ENCODE measurements at regions not wholly inside any gene's neighbourhood (a gene's known extent, or its start where the extent isn't known, plus 50 kb on each side); places are given as distances from the start of the nearest gene placed in this dataset.

DNA sequence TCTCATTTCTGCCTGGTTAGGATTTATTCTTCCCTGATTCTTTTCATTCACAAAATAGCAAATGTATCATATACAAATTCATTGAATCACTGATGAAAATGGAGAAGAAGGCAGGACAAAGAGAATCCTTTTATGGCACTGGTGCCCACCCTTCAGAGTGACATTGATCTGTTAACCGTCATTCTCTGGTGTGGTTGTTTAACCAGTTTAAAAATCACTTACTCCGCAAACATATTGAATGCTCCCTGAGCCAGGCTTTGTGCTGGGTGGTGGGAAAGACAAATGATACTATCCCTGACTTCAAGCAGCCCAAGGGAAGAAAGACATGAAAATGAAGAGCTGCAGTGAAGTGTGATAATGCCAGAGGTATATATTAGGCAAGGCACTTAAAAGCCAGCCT lies 187.5 kb upstream of the SLC38A2 start:
- TF ChIP-seq, protein P1, sequence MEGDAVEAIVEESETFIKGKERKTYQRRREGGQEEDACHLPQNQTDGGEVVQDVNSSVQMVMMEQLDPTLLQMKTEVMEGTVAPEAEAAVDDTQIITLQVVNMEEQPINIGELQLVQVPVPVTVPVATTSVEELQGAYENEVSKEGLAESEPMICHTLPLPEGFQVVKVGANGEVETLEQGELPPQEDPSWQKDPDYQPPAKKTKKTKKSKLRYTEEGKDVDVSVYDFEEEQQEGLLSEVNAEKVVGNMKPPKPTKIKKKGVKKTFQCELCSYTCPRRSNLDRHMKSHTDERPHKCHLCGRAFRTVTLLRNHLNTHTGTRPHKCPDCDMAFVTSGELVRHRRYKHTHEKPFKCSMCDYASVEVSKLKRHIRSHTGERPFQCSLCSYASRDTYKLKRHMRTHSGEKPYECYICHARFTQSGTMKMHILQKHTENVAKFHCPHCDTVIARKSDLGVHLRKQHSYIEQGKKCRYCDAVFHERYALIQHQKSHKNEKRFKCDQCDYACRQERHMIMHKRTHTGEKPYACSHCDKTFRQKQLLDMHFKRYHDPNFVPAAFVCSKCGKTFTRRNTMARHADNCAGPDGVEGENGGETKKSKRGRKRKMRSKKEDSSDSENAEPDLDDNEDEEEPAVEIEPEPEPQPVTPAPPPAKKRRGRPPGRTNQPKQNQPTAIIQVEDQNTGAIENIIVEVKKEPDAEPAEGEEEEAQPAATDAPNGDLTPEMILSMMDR (IDR thresholded peaks at IDR 0.05; ENCODE audit: unreplicated experiment) = no peak
- H3K36me3 Mint-ChIP-seq (ENCODE audit: insufficient read depth, unreplicated experiment) = peaks cover 4% of the 10 kb centered on the region
- H3K9me3 Mint-ChIP-seq (ENCODE audit: unreplicated experiment) = peaks cover 4% of the 10 kb centered on the region
- no TSS peak for BruUV-seq (replicated peaks)
- POLR2A ChIA-PET = interaction anchor here (0.7 to 6.5 kb wide), 12 partner anchors 11 to 293 kb away, joined by 3 to 76 read pairs (median 4); no protein-coding TSS in a partner anchor
- H3K27ac Mint-ChIP-seq (ENCODE audit: low read depth, unreplicated experiment) = peak overlapping the region; percentile 68
- peaks cover 61% of the 10 kb centered on the region for H3K4me1 Mint-ChIP-seq (ENCODE audit: insufficient read depth, unreplicated experiment)
- no peaks in the 10 kb centered on the region for H3K27me3 Mint-ChIP-seq (ENCODE audit: insufficient read depth, unreplicated experiment)
- H3K4me3 Mint-ChIP-seq (ENCODE audit: unreplicated experiment) = no peak overlapping the region
- DNase-seq (ENCODE audit: unreplicated experiment) = no peak
- CTCF ChIA-PET = interaction anchor here (0.7 to 0.8 kb wide), 2 partner anchors 189 to 364 kb away, joined by 3 to 4 read pairs; no protein-coding TSS in a partner anchor
- intact Hi-C loops (cut with micrococcal nuclease) = no loop called here

DNA sequence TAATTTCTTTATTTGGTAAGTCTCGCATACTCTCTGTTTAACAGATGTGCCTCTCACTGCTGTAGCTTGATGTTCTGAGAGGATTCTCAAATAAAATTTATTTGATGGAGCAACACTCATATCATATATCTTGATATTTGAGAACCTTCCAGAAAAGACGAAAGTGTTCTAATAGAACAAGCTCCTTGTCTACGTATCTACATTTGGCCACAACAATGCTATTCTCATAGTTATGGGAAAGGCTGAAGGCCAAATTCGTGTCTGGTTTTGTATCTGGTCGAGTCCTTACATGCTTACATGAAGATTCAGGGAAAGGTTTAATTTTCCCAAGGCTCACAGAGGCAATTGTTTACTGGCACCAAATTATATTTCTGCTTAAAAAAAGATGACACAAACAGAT lies 186.7 kb upstream of the SLC38A2 start:
- TF ChIP-seq, protein P1 (IDR thresholded peaks at IDR 0.05; ENCODE audit: unreplicated experiment) = no peak
- H3K4me1 Mint-ChIP-seq (ENCODE audit: insufficient read depth, unreplicated experiment) = peaks cover 66% of the 10 kb centered on the region
- CTCF ChIA-PET = interaction anchor here (0.8 to 1.6 kb wide), 3 partner anchors 11 to 398 kb away, joined by 3 to 5 read pairs (median 3); no protein-coding TSS in a partner anchor
- POLR2A ChIA-PET = interaction anchor here (0.6 to 6.5 kb wide), 34 partner anchors 8 to 290 kb away, joined by 3 to 76 read pairs (median 6); partner anchors contain the start of gene SLC38A1
- H3K9me3 Mint-ChIP-seq (ENCODE audit: unreplicated experiment) = no peaks in the 10 kb centered on the region
- intact Hi-C loops (cut with micrococcal nuclease) = loop anchor here (5.0 kb wide), 4 partner anchors 37 to 373 kb away; partner anchors contain the start of gene SLC38A1
- H3K36me3 Mint-ChIP-seq (ENCODE audit: insufficient read depth, unreplicated experiment) = peaks cover 4% of the 10 kb centered on the region
- no peaks in the 10 kb centered on the region for H3K27me3 Mint-ChIP-seq (ENCODE audit: insufficient read depth, unreplicated experiment)
- DNase-seq (ENCODE audit: unreplicated experiment) = peak; percentile 87
- H3K4me3 Mint-ChIP-seq (ENCODE audit: unreplicated experiment) = peak overlapping the region; percentile 12
- H3K27ac Mint-ChIP-seq (ENCODE audit: low read depth, unreplicated experiment) = peak overlapping the region; percentile 68
- no TSS peak for BruUV-seq (replicated peaks)

DNA sequence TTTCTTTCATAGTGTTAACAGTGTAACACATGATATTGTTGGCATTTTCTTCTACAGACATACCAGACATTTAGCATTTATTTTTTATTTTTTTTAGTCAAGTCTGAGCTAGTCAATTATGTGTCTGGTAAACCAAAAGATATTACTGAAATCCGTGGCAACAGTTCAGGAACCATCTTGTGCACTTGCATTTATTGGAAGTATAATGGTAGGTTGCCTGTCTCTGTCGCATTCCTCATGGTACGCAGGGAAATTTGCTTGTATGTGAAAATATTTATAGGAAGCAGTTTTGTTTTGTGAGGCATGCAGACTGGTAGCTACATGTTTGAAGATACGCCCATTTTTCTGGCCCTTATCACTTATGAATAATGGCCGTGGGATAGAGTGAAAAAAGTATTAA lies 186.1 kb upstream of the SLC38A2 start:
- Mint-ChIP-seq H3K27ac (ENCODE audit: low read depth, unreplicated experiment) (peak overlapping the region; percentile 68), H3K4me3 (ENCODE audit: unreplicated experiment) (peak overlapping the region; percentile 12), H3K4me1 (ENCODE audit: insufficient read depth, unreplicated experiment) (peaks cover 72% of the 10 kb centered on the region), H3K27me3 (ENCODE audit: insufficient read depth, unreplicated experiment) (no peaks in the 10 kb centered on the region), H3K36me3 (ENCODE audit: insufficient read depth, unreplicated experiment) (peaks cover 4% of the 10 kb centered on the region), H3K9me3 (ENCODE audit: unreplicated experiment) (no peaks in the 10 kb centered on the region)
- DNase-seq (ENCODE audit: unreplicated experiment) = no peak
- intact Hi-C loops (cut with micrococcal nuclease) = loop anchor here (5.0 kb wide), 4 partner anchors 36 to 374 kb away; partner anchors contain the start of gene SLC38A1
- ChIA-PET POLR2A (interaction anchor here (0.6 to 6.5 kb wide), 38 partner anchors 8 to 350 kb away, joined by 3 to 76 read pairs (median 5); partner anchors contain the start of gene SLC38A1), CTCF (interaction anchor here (0.8 to 1.6 kb wide), 3 partner anchors 10 to 397 kb away, joined by 3 to 5 read pairs (median 3); no protein-coding TSS in a partner anchor)
- no TSS peak for BruUV-seq (replicated peaks)
- TF ChIP-seq, protein P1 (IDR thresholded peaks at IDR 0.05; ENCODE audit: unreplicated experiment) = no peak

DNA sequence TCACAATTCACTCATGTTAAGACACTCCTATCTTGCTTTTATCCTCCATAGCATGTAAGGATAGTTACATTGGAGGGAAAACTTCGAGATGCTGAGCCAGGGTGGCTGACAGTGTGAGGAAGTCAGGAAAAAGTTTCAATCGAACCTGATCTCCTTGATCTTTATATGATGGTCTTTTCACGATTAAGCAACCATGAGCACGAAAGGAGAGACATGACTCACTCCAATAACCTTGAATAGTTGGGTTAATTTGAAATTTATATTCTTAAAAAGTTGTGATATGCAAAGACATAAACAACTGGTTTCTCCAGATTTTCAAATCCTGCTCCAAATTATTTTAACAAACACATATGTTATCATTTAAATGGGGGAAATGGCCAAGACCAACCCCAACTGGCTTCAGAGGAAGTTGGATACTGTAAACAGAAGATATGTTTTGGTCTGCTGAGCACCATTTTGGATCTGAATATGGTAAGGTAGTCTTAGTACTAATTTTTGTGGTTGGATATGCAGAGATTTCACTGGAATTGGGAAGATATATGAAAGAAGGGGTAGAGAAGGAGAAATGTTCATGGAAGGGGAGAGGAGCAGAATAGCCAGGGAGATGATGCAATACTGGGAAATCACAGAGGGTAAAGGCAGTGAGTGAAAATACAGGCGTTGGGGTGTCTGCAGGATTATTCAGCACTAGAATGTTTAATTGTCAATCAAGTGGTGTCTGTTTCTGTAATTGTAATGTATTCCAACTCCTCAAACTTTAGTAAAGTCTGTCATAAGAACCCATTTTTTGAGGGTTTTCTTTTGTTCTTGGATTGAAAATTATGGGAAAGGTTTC lies 185.2 kb upstream of the SLC38A2 start:
- DNase-seq (ENCODE audit: unreplicated experiment) = peak; percentile 70

More for the DNA sequence above, 185.2 kb upstream of the SLC38A2 start:
- ChIA-PET CTCF (interaction anchor here (0.6 to 1.6 kb wide), 2 partner anchors 9 to 399 kb away, joined by 3 to 5 read pairs; no protein-coding TSS in a partner anchor), POLR2A (interaction anchor here (0.6 to 6.5 kb wide), 39 partner anchors 10 to 351 kb away, joined by 3 to 93 read pairs (median 8); partner anchors contain the start of gene SLC38A1)
- H3K27ac Mint-ChIP-seq (ENCODE audit: low read depth, unreplicated experiment) = peak overlapping the region; percentile 68
- H3K27me3 Mint-ChIP-seq (ENCODE audit: insufficient read depth, unreplicated experiment) = no peaks in the 10 kb centered on the region
- H3K4me1 Mint-ChIP-seq (ENCODE audit: insufficient read depth, unreplicated experiment) = peaks cover 74% of the 10 kb centered on the region
- H3K36me3 Mint-ChIP-seq (ENCODE audit: insufficient read depth, unreplicated experiment) = peaks cover 3% of the 10 kb centered on the region
- no peaks in the 10 kb centered on the region for H3K9me3 Mint-ChIP-seq (ENCODE audit: unreplicated experiment)
- no TSS peak for BruUV-seq (replicated peaks)
- H3K4me3 Mint-ChIP-seq (ENCODE audit: unreplicated experiment) = peak overlapping the region; percentile 1
- intact Hi-C loops (cut with micrococcal nuclease) = loop anchor here (2.0 to 5.0 kb wide), 6 partner anchors 35 to 375 kb away; partner anchors contain the start of gene SLC38A1
- TF ChIP-seq, protein P1 (IDR thresholded peaks at IDR 0.05; ENCODE audit: unreplicated experiment) = no peak
